HG03196 (cell line): ENCODE measurements at regions not wholly inside any gene's neighbourhood (a gene's known extent, or its start where the extent isn't known, plus 50 kb on each side); places are given as distances from the start of the nearest gene placed in this dataset.

Source experiments
- ATAC-seq: cut with Tn5 transposase; IDR thresholded peaks from one replicate; pipeline ENCODE4 v1.9.1; 2021; ENCODE audit not compliant: unreplicated experiment

- no peak for ATAC-seq
Measured at GRCh38 chr11:28582506-28582905, 474.3 kb downstream of the METTL15 start.

- ATAC-seq = no peak
Measured at GRCh38 chr11:28581286-28582242, 473.4 kb downstream of the METTL15 start.

- no peak for ATAC-seq
Measured at GRCh38 chr11:28571371-28571770, 463.2 kb downstream of the METTL15 start.

GRCh38 chr11:28569106-28569505 is 460.9 kb downstream of the METTL15 start:
- no peak for ATAC-seq

GRCh38 chr11:28566339-28567089 is 458.3 kb downstream of the METTL15 start:
- ATAC-seq = no peak

DNA sequence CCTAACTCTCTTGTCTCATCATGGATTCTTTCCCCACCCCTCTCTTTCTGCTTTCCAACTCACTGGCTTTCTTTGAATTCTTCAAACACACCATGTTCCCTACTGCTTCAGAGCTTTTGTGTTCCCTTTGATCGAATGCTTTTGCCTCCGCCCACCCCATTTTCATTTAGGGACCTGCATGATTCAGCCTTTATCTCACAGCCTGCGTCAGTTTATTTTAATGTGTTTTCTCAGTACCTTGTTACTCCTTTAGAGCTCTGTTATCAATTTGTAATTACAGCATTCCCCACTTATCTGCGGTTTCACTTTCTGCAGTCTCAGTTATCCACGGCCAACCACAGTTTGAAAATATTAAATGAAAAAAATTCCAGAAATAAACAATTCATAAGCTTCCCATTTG is 451.3 kb downstream of the METTL15 start:
- no peak for ATAC-seq

GRCh38 chr11:28547321-28547741 is 439.1 kb downstream of the METTL15 start:
- no peak for ATAC-seq

- ATAC-seq = no peak
Measured at GRCh38 chr11:28545536-28545935, 437.3 kb downstream of the METTL15 start.

DNA sequence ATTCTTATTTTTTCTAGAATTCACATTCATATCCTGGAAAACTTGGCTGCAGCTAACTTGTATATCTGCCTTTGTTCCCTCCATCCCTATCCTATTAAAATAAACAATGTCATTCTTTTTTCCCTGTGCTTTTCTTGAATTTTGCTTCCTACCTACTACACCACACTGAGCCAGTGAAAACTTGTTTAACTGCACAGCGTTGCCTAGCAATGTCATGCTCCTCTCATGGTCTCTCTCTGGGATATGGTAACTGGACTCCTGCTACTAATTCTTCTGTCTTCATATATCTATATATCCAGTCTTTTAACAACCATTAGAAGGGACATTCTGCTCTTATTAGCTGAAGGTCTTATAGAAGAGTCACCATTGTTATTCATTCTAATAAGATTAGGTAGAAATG is 434.4 kb downstream of the METTL15 start:
- ATAC-seq = no peak

DNA sequence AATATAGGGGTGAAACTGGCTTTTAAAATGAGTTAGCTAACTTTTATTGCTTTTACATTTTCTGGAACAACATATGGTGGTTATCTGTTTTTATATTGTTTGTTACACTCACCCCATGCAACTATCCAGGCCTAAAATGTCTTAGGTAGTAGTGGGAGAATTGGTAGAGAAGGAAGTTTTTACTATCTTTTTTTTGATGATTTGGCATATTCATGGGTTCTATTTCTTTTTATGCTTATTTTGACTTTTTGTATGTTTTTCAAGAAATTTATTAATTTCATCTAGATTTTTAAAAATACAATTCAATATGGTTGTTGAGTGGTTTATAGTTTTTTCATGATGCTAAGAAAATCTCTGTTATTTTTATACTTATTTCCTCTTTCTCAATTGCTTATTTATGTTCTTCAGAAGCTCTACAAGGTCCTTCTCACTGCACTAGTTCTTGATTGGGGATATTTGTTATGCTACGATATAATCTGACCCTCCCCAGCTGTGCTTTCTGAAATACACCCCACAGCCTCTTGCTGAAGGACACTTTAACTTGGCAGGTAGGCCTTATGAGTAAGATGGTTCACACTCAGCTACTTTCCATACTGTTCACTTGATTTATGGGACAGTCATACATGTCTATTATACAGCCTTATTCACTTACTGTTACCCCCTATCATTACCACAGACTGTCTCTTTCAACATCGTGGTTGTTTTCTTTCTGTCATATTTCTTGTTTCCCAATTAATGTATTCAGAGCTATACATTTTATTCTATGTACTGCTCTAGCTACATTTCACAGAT is 431.2 kb downstream of the METTL15 start:
- ATAC-seq = no peak

DNA sequence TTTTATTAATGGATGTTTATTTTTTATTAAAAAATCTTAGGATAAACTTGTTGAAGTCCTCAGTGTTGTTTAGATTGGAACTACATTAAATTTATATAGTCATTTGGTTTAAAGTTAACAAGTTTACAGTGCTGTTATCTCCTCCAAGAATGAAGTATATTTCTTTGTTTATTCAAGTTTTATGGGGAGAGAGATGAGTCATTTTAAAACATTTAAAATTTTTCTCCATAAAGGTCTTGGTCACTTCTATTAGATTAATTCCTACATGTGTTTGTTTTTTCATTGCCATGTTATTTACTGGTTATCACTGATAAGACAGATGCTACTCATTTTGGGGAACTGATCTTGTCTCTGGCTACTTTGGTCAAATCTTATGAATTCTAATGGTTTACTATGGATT is 429.6 kb downstream of the METTL15 start:
- ATAC-seq = no peak

DNA sequence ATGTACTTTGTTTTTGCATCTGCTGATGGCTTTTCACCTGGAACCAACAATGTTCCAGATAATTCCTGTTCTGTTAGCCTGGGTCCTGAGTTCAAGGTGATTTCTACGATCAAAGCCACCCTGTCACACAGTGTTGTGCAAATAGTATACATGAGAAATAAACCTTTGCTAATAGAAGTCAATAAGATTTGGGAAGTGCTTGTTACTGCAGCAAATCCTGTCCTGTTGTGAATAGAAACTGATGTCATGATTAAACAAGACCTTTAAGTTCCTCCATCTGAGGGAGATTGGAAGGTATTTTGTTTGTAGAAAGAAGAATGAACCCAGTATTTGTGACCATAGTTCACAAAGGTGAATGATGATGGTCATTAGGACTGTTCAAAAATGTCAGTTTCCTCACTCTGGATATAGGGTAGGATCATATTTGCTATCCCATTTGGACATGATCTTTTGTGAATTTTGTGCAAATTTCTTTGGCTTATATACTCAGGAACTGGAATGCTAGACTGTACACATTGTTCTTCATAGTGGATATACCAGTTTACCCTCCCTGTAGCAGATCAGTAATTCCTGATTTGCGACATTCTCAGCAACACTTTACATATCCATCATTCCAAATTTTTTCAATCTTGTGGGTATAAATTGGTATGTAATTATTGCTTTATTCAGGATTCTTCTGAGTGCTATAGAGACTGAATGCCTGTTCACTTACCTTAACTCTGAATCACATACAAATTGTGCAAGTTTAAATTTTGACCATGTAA is 428.5 kb downstream of the METTL15 start:
- ATAC-seq = no peak

DNA sequence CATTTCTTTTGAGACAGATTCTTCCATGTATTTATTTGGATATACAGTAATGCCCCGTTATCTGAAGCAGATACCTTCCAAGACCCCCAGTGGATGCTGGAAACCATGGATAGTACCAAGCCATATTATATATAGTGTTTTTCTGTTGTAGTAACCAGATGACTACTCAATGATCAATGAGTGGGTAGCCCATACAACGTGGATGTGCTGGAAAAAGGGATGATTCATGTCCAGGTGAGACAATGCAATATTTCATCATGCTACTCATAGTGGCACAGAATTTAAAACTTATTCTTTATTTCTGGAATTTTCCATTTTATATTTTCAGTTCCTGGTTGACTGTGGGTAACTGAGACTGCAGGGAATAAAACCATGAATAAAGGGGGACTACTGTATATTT is 427.5 kb downstream of the METTL15 start:
- no peak for ATAC-seq

DNA sequence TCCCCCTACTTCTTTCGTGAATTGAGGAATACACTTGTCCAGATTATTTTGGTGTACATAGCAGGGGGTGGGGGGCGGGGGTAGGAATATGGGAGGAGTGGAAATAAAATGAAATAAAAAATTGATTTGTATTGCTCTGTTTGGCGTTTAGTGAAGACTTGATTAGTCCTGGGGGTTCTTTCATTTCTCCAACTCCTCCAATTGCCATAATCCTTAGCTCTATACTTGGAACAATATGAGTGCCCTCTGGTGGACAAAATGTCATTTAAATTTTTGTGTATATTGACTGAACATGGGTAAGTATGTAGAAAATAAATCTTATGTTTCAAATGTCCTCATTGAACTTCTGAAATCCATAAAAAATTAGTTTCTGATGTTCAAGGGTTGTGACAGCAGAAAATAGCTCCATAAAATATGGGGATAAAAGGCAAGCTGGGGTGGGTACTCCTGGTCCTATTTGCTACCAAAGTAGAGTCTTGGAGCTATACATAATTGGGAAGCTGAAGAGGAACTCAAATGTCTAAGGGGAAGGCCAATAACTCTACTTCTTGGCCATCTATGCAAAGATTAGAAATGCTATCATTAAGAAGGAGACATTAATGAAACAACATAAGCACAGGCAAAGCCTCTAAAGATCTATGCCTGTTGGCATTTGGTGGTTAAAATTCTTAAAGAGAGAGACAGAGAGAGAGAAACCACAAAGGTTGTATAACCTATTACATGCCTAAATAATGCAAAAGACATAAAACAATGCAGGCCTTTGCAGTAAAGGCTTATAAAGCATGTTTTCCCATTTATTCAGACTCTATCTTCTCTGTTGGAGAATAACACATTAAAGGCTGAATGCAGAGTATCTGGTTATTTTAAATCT is 421.6 kb downstream of the METTL15 start:
- no peak for ATAC-seq

- ATAC-seq = no peak
Measured at GRCh38 chr11:28529046-28529445, 420.9 kb downstream of the METTL15 start.

DNA sequence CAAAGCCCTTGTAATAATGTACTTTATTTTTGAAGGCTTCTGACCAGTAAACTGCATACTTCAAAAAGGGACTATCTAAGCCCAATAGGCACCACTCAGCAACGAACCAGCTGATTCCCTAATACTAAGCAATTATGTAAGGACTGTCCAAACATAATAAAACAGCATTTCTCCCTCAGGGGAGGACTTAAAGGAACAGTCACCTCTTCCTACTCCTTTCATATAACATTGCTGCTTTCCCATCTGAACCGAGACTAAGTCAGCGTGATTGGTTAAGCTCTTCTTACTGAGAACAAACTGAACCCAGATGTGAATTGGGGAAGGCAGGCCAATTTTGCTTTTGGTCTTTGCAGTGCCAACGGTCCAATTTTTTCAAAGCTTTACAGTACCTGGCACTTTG is 420.0 kb downstream of the METTL15 start:
- no peak for ATAC-seq

DNA sequence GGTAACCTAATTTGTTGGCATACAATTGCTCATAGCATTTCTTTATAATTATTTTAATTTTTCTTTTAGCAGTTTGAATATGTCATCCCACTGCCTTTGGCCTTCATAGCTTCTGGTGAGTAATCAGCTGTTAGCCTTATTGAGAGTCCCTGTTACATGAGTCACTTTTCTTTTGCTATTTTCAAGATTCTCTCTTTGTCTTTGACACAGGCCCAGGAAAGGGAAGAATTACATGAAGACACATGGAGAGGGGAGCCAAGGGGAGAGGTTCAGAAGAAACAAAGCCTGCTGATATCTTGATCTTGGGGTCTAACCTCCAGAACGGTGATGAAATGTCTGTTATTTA is 418.2 kb downstream of the METTL15 start:
- ATAC-seq = no peak

- no peak for ATAC-seq
Measured at GRCh38 chr11:28525636-28526405, 417.6 kb downstream of the METTL15 start.

- no peak for ATAC-seq
Measured at GRCh38 chr11:28524098-28524497, 415.9 kb downstream of the METTL15 start.
